HFFc6 (cell line): ENCODE measurements at regions not wholly inside any gene's neighbourhood (a gene's known extent, or its start where the extent isn't known, plus 50 kb on each side); places are given as distances from the start of the nearest gene placed in this dataset.
"Not testable (repeated sequence)": the region's sequence is repeated elsewhere in the genome, so short reads cannot be mapped to it uniquely, and the experiment has no call there.

Experiments used
- DNase-seq: peaks from one replicate; pipeline ENCODE4 v3.0.0-alpha.2; 2018
- H3K27ac Mint-ChIP-seq: 2 replicates; pipeline ENCODE4 v1.8.0; 2020; ENCODE audit warnings: mild to moderate bottlenecking, mixed read lengths
- H3K27me3 Mint-ChIP-seq: 2 replicates; pipeline ENCODE4 v1.8.0; 2021; ENCODE audit warnings: mild to moderate bottlenecking, moderate library complexity, mixed read lengths; ENCODE audit not compliant: insufficient read depth
- H3K36me3 Mint-ChIP-seq: 2 replicates; pipeline ENCODE4 v1.8.0; 2021; ENCODE audit warnings: low read depth, mixed read lengths
- H3K4me1 Mint-ChIP-seq: 2 replicates; pipeline ENCODE4 v1.8.0; 2020; ENCODE audit warnings: low read depth, mixed read lengths
- H3K4me3 Mint-ChIP-seq: 2 replicates; pipeline ENCODE4 v1.8.0; 2020; ENCODE audit warnings: mild to moderate bottlenecking, moderate library complexity, mixed read lengths
- H3K9me3 Mint-ChIP-seq: 2 replicates; pipeline ENCODE4 v1.8.0; 2020; ENCODE audit warnings: mild to moderate bottlenecking, mixed read lengths

DNA sequence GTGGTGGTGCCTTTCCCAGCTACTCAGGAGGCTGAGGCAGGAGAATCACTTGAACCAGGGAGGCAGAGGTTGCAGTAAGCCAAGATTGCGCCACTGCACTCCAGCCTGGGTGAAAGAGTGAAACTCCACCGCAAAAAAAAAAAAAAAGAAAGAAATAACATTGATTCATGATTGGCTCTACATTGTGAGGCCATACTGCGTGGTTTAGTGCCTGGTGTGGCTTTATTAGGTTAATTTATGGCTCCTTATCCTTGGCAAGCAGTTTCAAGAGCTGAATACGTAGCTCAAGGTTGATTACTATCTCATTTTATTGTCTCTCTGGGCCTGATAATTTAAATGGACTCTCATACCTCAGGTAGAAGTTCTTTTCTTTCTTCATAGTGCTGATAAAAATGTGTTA lies 80.5 kb upstream of the MTLN start:
- not testable (repeated sequence) for H3K36me3 Mint-ChIP-seq, H3K4me1 Mint-ChIP-seq, H3K4me3 Mint-ChIP-seq, DNase-seq, H3K27ac Mint-ChIP-seq, H3K27me3 Mint-ChIP-seq, H3K9me3 Mint-ChIP-seq

GRCh38 chr2:110291909-110292579 lies 79.7 kb upstream of the MTLN start:
- H3K27ac Mint-ChIP-seq, H3K9me3 Mint-ChIP-seq, H3K36me3 Mint-ChIP-seq, H3K4me1 Mint-ChIP-seq, DNase-seq, H3K4me3 Mint-ChIP-seq, H3K27me3 Mint-ChIP-seq: not testable (repeated sequence)

DNA sequence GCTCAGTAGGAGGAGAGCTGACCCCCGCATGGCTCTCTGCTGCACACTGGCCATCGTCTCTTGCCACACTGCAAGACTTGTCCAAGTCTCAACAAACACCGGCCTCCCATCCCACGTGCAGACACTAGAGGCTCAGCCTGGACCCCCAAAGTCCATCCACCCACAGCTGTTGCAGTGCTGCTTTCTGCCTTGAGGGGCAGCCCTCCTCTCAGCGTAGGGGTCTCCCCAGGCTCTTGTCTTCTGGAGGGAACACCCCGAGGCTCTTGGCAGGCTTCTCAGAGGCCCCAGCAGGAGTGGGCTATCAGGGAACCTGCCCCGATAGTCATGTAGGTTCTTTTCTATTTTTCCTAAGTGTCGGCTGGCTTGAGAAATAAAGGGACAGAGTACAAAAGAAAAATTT lies 75.5 kb upstream of the MTLN start:
- H3K9me3 Mint-ChIP-seq, H3K27ac Mint-ChIP-seq, H3K36me3 Mint-ChIP-seq, H3K4me1 Mint-ChIP-seq, H3K27me3 Mint-ChIP-seq, DNase-seq, H3K4me3 Mint-ChIP-seq: not testable (repeated sequence)

- not testable (repeated sequence) for H3K9me3 Mint-ChIP-seq, H3K36me3 Mint-ChIP-seq, H3K27ac Mint-ChIP-seq, H3K4me3 Mint-ChIP-seq, H3K4me1 Mint-ChIP-seq, DNase-seq, H3K27me3 Mint-ChIP-seq
These were observed 74.9 kb upstream of the MTLN start for GRCh38 chr2:110287253-110287652.

GRCh38 chr2:110285002-110285401 lies 72.7 kb upstream of the MTLN start:
- not testable (repeated sequence) for DNase-seq, H3K27ac Mint-ChIP-seq, H3K4me3 Mint-ChIP-seq, H3K4me1 Mint-ChIP-seq, H3K27me3 Mint-ChIP-seq, H3K9me3 Mint-ChIP-seq, H3K36me3 Mint-ChIP-seq

GRCh38 chr2:110280804-110281203 lies 68.5 kb upstream of the MTLN start:
- not testable (repeated sequence) for H3K9me3 Mint-ChIP-seq, H3K27ac Mint-ChIP-seq, DNase-seq, H3K4me3 Mint-ChIP-seq, H3K4me1 Mint-ChIP-seq, H3K36me3 Mint-ChIP-seq, H3K27me3 Mint-ChIP-seq

DNA sequence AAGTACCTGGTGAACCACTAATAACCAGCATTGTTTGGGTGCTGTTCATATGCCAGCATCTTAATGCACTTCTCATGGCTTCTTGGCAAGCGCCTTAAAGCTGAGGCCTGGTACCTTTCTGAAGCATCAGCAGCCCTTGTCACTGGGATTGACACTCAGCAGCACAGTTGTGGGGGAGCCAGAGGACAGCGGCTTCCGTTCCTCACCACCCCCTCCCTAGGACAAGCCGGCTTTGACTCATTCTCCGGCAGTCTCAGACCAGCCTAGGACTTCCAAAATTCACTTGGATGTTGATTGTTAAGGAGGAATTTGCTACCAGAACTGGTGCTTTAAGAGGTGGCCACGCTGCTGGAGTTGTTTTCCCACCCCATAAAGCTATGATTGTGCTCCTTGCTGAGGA lies 64.7 kb upstream of the MTLN start:
- H3K27me3 Mint-ChIP-seq, H3K4me1 Mint-ChIP-seq, H3K4me3 Mint-ChIP-seq, H3K36me3 Mint-ChIP-seq, H3K9me3 Mint-ChIP-seq, DNase-seq, H3K27ac Mint-ChIP-seq: not testable (repeated sequence)

- not testable (repeated sequence) for H3K27me3 Mint-ChIP-seq, H3K27ac Mint-ChIP-seq, H3K4me1 Mint-ChIP-seq, H3K36me3 Mint-ChIP-seq, DNase-seq, H3K4me3 Mint-ChIP-seq, H3K9me3 Mint-ChIP-seq
These were observed 63.7 kb upstream of the MTLN start for GRCh38 chr2:110276092-110276491.

- not testable (repeated sequence) for H3K9me3 Mint-ChIP-seq, H3K4me3 Mint-ChIP-seq, H3K36me3 Mint-ChIP-seq
These were observed 57.3 kb upstream of the MTLN start for GRCh38 chr2:110269674-110270073.

DNA sequence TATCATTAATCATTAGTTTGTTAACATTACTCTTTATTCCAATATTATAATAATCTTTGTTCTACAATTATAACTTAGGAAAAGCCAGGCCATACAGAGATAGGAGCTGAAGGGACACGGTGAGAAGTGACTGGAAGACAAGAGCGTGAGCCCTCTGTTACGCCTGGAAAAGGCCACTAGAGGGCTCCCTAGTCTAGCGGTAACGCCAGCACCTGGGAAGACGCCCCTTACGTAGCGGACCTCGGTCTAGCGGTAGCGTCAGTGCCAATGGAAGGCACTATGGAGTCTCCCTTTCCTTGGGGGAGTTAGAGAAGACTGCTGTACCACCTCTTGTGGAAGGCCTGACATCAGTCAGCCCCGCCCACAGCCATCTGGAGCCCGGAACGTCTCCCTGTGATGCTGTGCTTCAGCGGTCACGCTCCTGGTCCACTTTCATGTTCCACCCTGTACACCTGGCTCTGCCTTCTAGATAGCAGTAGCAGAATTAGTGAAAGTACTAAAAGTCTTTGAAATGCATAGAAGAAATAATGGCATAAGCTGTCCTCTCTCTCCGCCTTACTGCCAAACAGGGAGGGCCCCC lies 55.6 kb upstream of the MTLN start:
- H3K4me1 Mint-ChIP-seq, H3K27me3 Mint-ChIP-seq, H3K27ac Mint-ChIP-seq, H3K9me3 Mint-ChIP-seq, DNase-seq, H3K4me3 Mint-ChIP-seq, H3K36me3 Mint-ChIP-seq: not testable (repeated sequence)

More at GRCh38 chr2:110269674-110270073, 57.3 kb upstream of the MTLN start:
- DNase-seq, H3K27ac Mint-ChIP-seq, H3K27me3 Mint-ChIP-seq, H3K4me1 Mint-ChIP-seq: not testable (repeated sequence)

DNA sequence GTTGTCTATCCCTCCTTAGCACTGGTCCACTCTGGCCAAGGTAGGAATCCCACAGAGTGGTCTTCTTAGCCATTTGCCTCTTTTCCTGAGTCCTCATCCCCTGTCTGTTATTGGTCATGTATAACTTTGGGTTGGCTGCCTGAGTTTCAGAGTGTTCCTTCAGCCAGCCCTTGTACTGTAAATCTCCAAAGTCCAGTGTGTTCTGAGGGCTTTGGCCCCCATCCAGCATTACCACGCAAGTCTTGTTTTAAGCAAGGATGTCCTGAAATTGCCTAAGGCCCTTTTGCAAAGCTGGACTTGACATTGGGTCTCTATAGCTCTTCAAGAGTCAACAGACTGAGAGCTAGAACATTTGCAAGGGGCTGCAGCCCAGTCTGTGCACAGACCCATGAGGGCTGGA lies 52.5 kb upstream of the MTLN start:
- DNase-seq, H3K27me3 Mint-ChIP-seq, H3K27ac Mint-ChIP-seq, H3K36me3 Mint-ChIP-seq, H3K9me3 Mint-ChIP-seq, H3K4me1 Mint-ChIP-seq, H3K4me3 Mint-ChIP-seq: not testable (repeated sequence)

DNA sequence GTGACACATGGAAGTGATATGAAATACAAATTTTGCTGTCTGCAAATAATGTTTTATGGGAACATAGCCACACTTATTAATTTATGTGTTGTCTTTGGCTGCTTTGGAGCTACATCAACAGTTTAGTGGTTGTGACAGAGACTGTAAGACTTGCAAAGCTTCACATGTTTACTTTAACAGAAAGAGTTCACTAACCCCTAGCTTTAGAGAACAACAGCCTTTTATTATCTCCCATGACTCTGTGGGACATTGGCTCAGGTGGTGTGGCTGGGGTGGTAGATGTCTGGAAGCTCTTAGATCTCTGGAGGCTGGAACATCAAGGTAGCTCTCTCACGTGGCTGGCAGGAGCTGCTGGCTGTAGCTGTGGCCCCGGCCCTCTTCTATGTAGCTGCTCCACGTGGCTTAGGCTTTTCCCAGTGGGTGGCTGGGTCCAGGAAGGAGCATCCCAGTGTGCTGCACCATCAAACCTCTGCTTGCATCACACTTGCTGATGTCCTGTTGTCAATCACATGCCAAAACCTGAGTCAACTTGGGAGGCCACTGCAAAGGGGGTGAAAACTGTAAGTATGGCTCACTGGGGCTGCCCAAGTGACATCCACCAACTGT lies 51.8 kb upstream of the MTLN start:
- H3K4me3 Mint-ChIP-seq, H3K4me1 Mint-ChIP-seq, H3K27me3 Mint-ChIP-seq, H3K36me3 Mint-ChIP-seq, H3K27ac Mint-ChIP-seq, H3K9me3 Mint-ChIP-seq, DNase-seq: not testable (repeated sequence)

DNA sequence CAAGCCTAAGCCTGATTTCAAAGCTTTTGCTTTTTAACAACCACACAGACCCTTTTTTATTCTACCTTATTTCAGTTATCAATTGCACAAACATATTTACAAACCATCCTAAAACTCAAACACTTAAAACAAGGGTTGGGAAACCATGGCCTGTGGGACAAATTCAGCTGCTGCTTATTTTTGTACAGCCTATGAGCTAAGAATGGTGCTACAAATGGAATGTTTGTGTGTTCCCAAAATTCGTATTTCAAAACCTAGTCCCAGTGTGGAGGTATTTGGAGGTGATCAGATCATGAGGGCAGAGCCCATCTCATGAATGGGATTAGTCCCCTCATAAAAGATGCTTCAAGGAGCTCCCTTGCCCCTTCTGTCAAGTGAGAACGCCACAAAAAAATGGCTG lies 51.1 kb upstream of the MTLN start:
- H3K36me3 Mint-ChIP-seq, DNase-seq, H3K4me1 Mint-ChIP-seq, H3K4me3 Mint-ChIP-seq, H3K27ac Mint-ChIP-seq, H3K9me3 Mint-ChIP-seq, H3K27me3 Mint-ChIP-seq: not testable (repeated sequence)
